RWPE2 (cell line): ENCODE measurements at regions not wholly inside any gene's neighbourhood (a gene's known extent, or its start where the extent isn't known, plus 50 kb on each side); places are given as distances from the start of the nearest gene placed in this dataset.
"Not testable (repeated sequence)": the region's sequence is repeated elsewhere in the genome, so short reads cannot be mapped to it uniquely, and the experiment has no call there.

Experiments
- ATAC-seq: fragments of 200-7000 bp; cut with Tn5 transposase; 3 replicates; pipeline ENCODE4 v1.9.1; 2021; ENCODE audit warnings: low read depth
- DNase-seq: peaks from one replicate; pipeline ENCODE4 v3.0.0-alpha.2; 2020; ENCODE audit warnings: low spot score
- H3K27ac ChIP-seq: fragments of 450-650 bp; 2 replicates; pipeline ENCODE4 v1.5.1; 2017; ENCODE audit warnings: mild to moderate bottlenecking; ENCODE audit not compliant: poor library complexity, severe bottlenecking
- H3K27me3 ChIP-seq: fragments of 250-450 bp; sonication (Bioruptor Pico); 2 replicates; pipeline ENCODE4 v1.5.1; 2021; ENCODE audit warnings: mild to moderate bottlenecking, moderate library complexity; ENCODE audit not compliant: insufficient read depth, poor library complexity, severe bottlenecking
- H3K36me3 ChIP-seq: fragments of 250-450 bp; sonication (Bioruptor Pico); 2 replicates; pipeline ENCODE4 v1.5.1; 2020; ENCODE audit warnings: low read depth, mild to moderate bottlenecking, moderate library complexity
- H3K4me1 ChIP-seq: fragments of 250-450 bp; sonication (Bioruptor Pico); 2 replicates; pipeline ENCODE4 v1.5.1; 2021; ENCODE audit warnings: mild to moderate bottlenecking, moderate library complexity; ENCODE audit not compliant: insufficient read depth, poor library complexity, severe bottlenecking
- H3K4me3 ChIP-seq: fragments of 250-450 bp; sonication (Bioruptor Pico); 2 replicates; pipeline ENCODE4 v1.5.1; 2021; ENCODE audit warnings: mild to moderate bottlenecking, moderate library complexity; ENCODE audit not compliant: severe bottlenecking
- H3K9me3 ChIP-seq: fragments of 250-450 bp; sonication (Bioruptor Pico); 2 replicates; pipeline ENCODE4 v1.5.1; 2021; ENCODE audit warnings: mild to moderate bottlenecking, moderate library complexity; ENCODE audit not compliant: severe bottlenecking
- TF ChIP-seq, protein P1 (sequence below): fragments of 450-650 bp; IDR thresholded peaks from one replicate; pipeline ENCODE4 v1.5.1; 2017; ENCODE audit warnings: mild to moderate bottlenecking, moderate library complexity; ENCODE audit not compliant: poor library complexity, severe bottlenecking

- Histone ChIP-seq H3K9me3 (no peaks in the 10 kb centered on the region), H3K4me1 (no peaks in the 10 kb centered on the region), H3K36me3 (no peaks in the 10 kb centered on the region), H3K27ac (no peak overlapping the region), H3K4me3 (no peak overlapping the region), H3K27me3 (no peaks in the 10 kb centered on the region)
- TF ChIP-seq, protein P1, sequence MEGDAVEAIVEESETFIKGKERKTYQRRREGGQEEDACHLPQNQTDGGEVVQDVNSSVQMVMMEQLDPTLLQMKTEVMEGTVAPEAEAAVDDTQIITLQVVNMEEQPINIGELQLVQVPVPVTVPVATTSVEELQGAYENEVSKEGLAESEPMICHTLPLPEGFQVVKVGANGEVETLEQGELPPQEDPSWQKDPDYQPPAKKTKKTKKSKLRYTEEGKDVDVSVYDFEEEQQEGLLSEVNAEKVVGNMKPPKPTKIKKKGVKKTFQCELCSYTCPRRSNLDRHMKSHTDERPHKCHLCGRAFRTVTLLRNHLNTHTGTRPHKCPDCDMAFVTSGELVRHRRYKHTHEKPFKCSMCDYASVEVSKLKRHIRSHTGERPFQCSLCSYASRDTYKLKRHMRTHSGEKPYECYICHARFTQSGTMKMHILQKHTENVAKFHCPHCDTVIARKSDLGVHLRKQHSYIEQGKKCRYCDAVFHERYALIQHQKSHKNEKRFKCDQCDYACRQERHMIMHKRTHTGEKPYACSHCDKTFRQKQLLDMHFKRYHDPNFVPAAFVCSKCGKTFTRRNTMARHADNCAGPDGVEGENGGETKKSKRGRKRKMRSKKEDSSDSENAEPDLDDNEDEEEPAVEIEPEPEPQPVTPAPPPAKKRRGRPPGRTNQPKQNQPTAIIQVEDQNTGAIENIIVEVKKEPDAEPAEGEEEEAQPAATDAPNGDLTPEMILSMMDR = no peak
- DNase-seq = no peak
- no peak for ATAC-seq
These were observed 704.9 kb upstream of the AUTS2 start for GRCh38 chr7:68893411-68893810.

GRCh38 chr7:68899156-68899555 is 699.1 kb upstream of the AUTS2 start:
- not testable (repeated sequence) for H3K4me1 ChIP-seq, H3K27ac ChIP-seq, H3K36me3 ChIP-seq, ATAC-seq, H3K4me3 ChIP-seq, H3K9me3 ChIP-seq, DNase-seq, H3K27me3 ChIP-seq

DNA sequence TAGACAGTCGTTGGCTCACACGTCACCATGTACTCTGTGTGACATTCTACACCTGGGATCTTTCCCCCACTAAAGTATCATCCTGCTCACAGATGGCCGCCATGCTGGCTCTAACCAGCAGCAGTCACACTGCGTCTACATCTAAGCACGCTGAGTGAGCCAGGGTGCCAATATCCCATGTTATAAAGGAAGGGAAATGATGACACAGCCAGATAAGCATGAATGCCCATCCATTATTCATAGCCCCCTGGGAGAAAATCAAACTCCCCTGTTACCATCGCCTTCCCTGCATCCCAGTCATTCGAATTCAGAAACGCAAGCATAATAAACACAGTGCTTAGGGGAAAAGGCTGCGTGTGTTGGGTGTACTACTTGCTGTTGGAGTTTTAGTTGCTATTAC is 698.2 kb upstream of the AUTS2 start:
- no peak overlapping the region for H3K4me3 ChIP-seq
- no peak for ATAC-seq
- H3K27me3 ChIP-seq = no peaks in the 10 kb centered on the region
- H3K27ac ChIP-seq = no peak overlapping the region
- DNase-seq = no peak
- H3K9me3 ChIP-seq = no peaks in the 10 kb centered on the region
- TF ChIP-seq, protein P1 = no peak
- H3K36me3 ChIP-seq = no peaks in the 10 kb centered on the region
- H3K4me1 ChIP-seq = no peaks in the 10 kb centered on the region

GRCh38 chr7:68904630-68905029 is 693.6 kb upstream of the AUTS2 start:
- H3K27ac ChIP-seq = no peak overlapping the region
- DNase-seq (no peak), ATAC-seq (no peak)
- no peaks in the 10 kb centered on the region for H3K9me3 ChIP-seq
- no peak overlapping the region for H3K4me3 ChIP-seq
- H3K36me3 ChIP-seq = no peaks in the 10 kb centered on the region
- no peaks in the 10 kb centered on the region for H3K4me1 ChIP-seq
- TF ChIP-seq, protein P1 = no peak
- H3K27me3 ChIP-seq = no peaks in the 10 kb centered on the region

DNA sequence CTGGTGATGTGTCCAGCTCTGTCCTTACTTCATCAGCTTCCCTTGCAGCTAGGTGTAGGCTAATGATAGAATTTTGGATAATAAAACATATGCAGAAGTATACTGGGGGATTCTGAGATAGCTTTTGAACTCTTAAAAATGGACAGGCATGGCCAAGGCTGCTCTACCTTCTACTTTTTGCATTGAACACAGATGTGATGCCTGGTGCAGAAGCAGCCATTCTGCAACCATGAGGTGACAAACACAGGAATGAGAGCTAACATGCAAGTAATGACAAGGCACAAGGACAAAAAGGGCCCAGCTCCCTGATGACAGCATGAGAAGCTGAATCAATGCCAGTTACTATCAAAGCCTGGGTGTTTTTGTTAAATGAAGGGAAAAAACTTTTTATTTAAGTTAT is 686.5 kb upstream of the AUTS2 start:
- no peak overlapping the region for H3K4me3 ChIP-seq
- TF ChIP-seq, protein P1 = no peak
- no peaks in the 10 kb centered on the region for H3K9me3 ChIP-seq
- H3K4me1 ChIP-seq = no peaks in the 10 kb centered on the region
- no peak overlapping the region for H3K27ac ChIP-seq
- no peak for DNase-seq
- ATAC-seq = no peak
- no peaks in the 10 kb centered on the region for H3K36me3 ChIP-seq
- no peaks in the 10 kb centered on the region for H3K27me3 ChIP-seq
